A549 (cell line): ENCODE measurements at regions not wholly inside any gene's neighbourhood (a gene's known extent, or its start where the extent isn't known, plus 50 kb on each side); places are given as distances from the start of the nearest gene placed in this dataset.

Source experiments
- BHLHE40 ChIP-seq: IDR thresholded peaks from 2 replicates; pipeline ENCODE4 v1.6.1; 2012; ENCODE audit warnings: low read depth, low read length, inconsistent platforms
- PHF8 ChIP-seq: fragments of 200-600 bp; sonication (generic); IDR thresholded peaks from 2 replicates; pipeline ENCODE4 v1.6.1; 2016; ENCODE audit warnings: low read depth, mild to moderate bottlenecking, antibody characterized with exemption, moderate library complexity, borderline replicate concordance

DNA sequence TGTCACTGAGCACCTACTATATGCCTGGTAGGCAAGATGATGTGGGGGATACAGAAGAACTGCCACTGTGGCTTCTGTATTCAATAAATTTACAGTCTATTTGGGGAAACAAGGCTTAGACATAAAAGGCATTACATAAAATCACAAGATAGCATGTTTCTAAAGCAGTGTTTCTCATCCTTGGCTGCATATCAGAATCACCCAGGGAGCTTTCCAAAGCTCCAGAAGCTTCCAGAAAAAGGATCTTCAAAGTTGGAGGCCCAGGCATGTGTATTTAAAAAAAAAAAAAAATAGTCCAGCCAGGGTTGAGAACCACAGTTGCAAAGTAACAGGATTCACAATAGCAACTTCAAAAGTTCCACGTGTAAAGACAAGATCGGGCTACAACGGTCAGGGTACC is 112.4 kb upstream of the SPACA1 start:
- TF ChIP-seq PHF8: no peak
- TF ChIP-seq BHLHE40: no peak
